ENCODE measurements at regions not wholly inside any gene's neighbourhood (a gene's known extent, or its start where the extent isn't known, plus 50 kb on each side); places are given as distances from the start of the nearest gene placed in this dataset.

DNA sequence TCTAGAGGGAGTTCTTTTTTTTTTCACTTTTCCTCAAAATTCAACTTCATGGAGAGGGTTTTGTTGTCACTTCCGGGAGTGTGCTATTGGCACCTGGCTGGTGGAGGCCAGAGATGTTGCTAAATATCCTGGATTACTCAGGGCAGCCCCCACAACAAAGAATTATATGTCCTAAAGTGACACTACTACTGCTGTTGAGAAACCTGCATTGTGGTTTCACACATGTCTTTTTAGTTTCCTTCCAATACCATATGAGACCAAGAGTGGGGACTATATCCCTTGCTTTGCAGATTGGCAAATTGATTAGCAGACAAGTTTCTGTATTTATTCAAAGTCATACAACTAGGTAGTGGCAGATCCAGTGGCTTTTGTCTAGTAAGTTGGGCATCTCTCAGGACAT lies 826.8 kb downstream of the TRIB2 start:
- H3K9me3 ChIP-seq (replicated peaks; ENCODE audit: control insufficient read depth, insufficient read depth, low read depth, low read length): no peaks in the 10 kb centered on the region; the same call in 1 of the 2 replicates

DNA sequence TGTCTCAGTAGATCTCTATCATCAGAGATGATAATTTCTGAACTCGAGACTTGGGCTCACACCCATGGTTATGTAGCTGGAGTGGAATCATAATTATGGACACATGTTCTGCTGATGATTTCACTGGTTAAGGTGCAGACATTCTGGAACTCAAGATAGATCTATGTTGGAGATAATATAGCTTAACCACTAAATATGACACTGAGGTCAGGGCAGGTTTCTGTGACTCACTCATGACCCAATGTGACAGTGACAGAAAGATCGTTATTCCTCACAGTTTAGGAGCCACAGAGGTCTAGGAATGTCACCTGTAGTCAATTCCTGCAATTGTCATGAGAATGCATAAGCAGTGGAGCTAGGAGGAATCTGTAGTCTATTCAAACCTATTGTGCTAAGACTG lies 828.6 kb downstream of the TRIB2 start:
- no peaks in the 10 kb centered on the region for H3K4me1 ChIP-seq (replicated peaks in 1 of 2; ENCODE audit: control insufficient read depth in 2 of 2, insufficient read depth in 2 of 2, low read length in 2 of 2)
- no peaks in the 10 kb centered on the region for H3K9me1 ChIP-seq (ENCODE audit: control insufficient read depth, insufficient read depth, low read length)
- H3K4me2 ChIP-seq (ENCODE audit: insufficient read depth, low read length): no peak overlapping the region
- no peaks in the 10 kb centered on the region for H3K79me2 ChIP-seq (ENCODE audit: control insufficient read depth, insufficient read depth, low read length)
- H3K9me3 ChIP-seq (replicated peaks; ENCODE audit: control insufficient read depth, insufficient read depth, low read depth, low read length): no peaks in the 10 kb centered on the region; the same call in 1 of the 2 replicates
- H3K36me3 ChIP-seq (ENCODE audit: control insufficient read depth, insufficient read depth, low read length): no peaks in the 10 kb centered on the region
- 0% methylated on average over 2 of the region's 2 CpGs for WGBS (ENCODE audit: insufficient coverage, low coverage, missing lambda C conversion rate)
- no peak overlapping the region for H3K27ac ChIP-seq (ENCODE audit: extremely low read depth, low read depth, low read length)
- intact Hi-C loops (cut with micrococcal nuclease): no loop called here
- ChIA-PET CTCF (ENCODE audit: low intra/inter-chr PET ratio) (no interaction called here), POLR2A (no interaction called here)
- ATAC-seq (no peak), DNase-seq (ENCODE audit: extremely low read depth in 1 of 4, low spot score in 3 of 4) (no peak), FAIRE-seq (no peak)
- no peaks in the 10 kb centered on the region for H3K27me3 ChIP-seq (ENCODE audit: control insufficient read depth in 2 of 2, insufficient read depth in 2 of 2, low read length in 2 of 2)
- H3K9ac ChIP-seq (ENCODE audit: insufficient read depth in 1 of 2, low read depth in 2 of 2, low read length in 2 of 2): no peak overlapping the region
- in situ Hi-C loops (cut with MboI): no loop called here
- no TSS peak for BruUV-seq (replicated peaks)
- TF ChIP-seq, protein P1, sequence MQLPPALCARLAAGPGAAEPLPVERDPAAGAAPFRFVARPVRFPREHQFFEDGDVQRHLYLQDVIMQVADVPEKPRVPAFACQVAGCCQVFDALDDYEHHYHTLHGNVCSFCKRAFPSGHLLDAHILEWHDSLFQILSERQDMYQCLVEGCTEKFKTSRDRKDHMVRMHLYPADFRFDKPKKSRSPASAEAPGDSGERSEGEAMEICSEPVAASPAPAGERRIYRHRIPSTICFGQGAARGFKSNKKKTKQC (CRISPR knock-in tag; IDR thresholded peaks at IDR 0.05): no peak
- TF ChIP-seq ILK (tag; IDR thresholded peaks at IDR 0.05; ENCODE audit: borderline replicate concordance, low read depth) (no peak), RAD21 (CRISPR knock-in tag; conservative IDR thresholded peaks at IDR 0.05 in 1 of 2, IDR thresholded peaks at IDR 0.05 in 1 of 2) (no peak), BCL6 (CRISPR knock-in tag; IDR thresholded peaks at IDR 0.05) (no peak)
- H4K20me1 ChIP-seq (replicated peaks; ENCODE audit: control insufficient read depth, insufficient read depth, low read length): no peaks in the 10 kb centered on the region
- H2AFZ ChIP-seq (ENCODE audit: low read depth, low read length): no peak overlapping the region
- no peak overlapping the region for H3K4me3 ChIP-seq

More for the DNA sequence above, 826.8 kb downstream of the TRIB2 start:
- ChIA-PET CTCF (ENCODE audit: low intra/inter-chr PET ratio) (no interaction called here), POLR2A (no interaction called here)
- Histone ChIP-seq H3K4me2 (ENCODE audit: insufficient read depth, low read length) (no peak overlapping the region), H3K9me1 (ENCODE audit: control insufficient read depth, insufficient read depth, low read length) (no peaks in the 10 kb centered on the region), H3K27me3 (ENCODE audit: control insufficient read depth in 2 of 2, insufficient read depth in 2 of 2, low read length in 2 of 2) (no peaks in the 10 kb centered on the region), H3K4me3 (no peak overlapping the region), H3K79me2 (ENCODE audit: control insufficient read depth, insufficient read depth, low read length) (no peaks in the 10 kb centered on the region), H3K4me1 (replicated peaks in 1 of 2; ENCODE audit: control insufficient read depth in 2 of 2, insufficient read depth in 2 of 2, low read length in 2 of 2) (no peaks in the 10 kb centered on the region), H3K9ac (ENCODE audit: insufficient read depth in 1 of 2, low read depth in 2 of 2, low read length in 2 of 2) (no peak overlapping the region), H3K36me3 (ENCODE audit: control insufficient read depth, insufficient read depth, low read length) (no peaks in the 10 kb centered on the region), H2AFZ (ENCODE audit: low read depth, low read length) (no peak overlapping the region), H4K20me1 (replicated peaks; ENCODE audit: control insufficient read depth, insufficient read depth, low read length) (no peaks in the 10 kb centered on the region), H3K27ac (ENCODE audit: extremely low read depth, low read depth, low read length) (no peak overlapping the region)
- intact Hi-C loops (cut with micrococcal nuclease): no loop called here
- 0% methylated on average over 1 of the region's 1 CpG for WGBS (ENCODE audit: insufficient coverage, low coverage, missing lambda C conversion rate)
- FAIRE-seq (no peak), DNase-seq (ENCODE audit: extremely low read depth in 1 of 4, low spot score in 3 of 4) (no peak), ATAC-seq (no peak)
- in situ Hi-C loops (cut with MboI): no loop called here
- TF ChIP-seq SRSF9 (IDR thresholded peaks at IDR 0.05; ENCODE audit: borderline replicate concordance, low read depth, low read length): no peak
- TF ChIP-seq ZC3H11A (IDR thresholded peaks at IDR 0.05; ENCODE audit: low read depth, low read length): no peak
- no peak for TF ChIP-seq ZNF785 (CRISPR knock-in tag; IDR thresholded peaks at IDR 0.05)
- TF ChIP-seq DACH1 (IDR thresholded peaks at IDR 0.05; ENCODE audit: partially characterized antibody): no peak
- no peak for TF ChIP-seq E2F3 (CRISPR knock-in tag; IDR thresholded peaks at IDR 0.05)
- TF ChIP-seq STAT5B (CRISPR knock-in tag; IDR thresholded peaks at IDR 0.05): no peak
- no peak for TF ChIP-seq HDGF (IDR thresholded peaks at IDR 0.05)
- no peak for TF ChIP-seq JUNB (CRISPR knock-in tag; conservative IDR thresholded peaks at IDR 0.05)
- TF ChIP-seq TAF15 (IDR thresholded peaks at IDR 0.05; ENCODE audit: low read depth, low read length): no peak
- no peak for TF ChIP-seq OTX1 (CRISPR knock-in tag; IDR thresholded peaks at IDR 0.05)
- TF ChIP-seq BACH1 (tag; IDR thresholded peaks at IDR 0.05): no peak
- TF ChIP-seq, protein P2, sequence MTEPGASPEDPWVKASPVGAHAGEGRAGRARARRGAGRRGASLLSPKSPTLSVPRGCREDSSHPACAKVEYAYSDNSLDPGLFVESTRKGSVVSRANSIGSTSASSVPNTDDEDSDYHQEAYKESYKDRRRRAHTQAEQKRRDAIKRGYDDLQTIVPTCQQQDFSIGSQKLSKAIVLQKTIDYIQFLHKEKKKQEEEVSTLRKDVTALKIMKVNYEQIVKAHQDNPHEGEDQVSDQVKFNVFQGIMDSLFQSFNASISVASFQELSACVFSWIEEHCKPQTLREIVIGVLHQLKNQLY (CRISPR knock-in tag; conservative IDR thresholded peaks at IDR 0.05): no peak
- no TSS peak for BruUV-seq (replicated peaks)
